ENCODE measurements at regions not wholly inside any gene's neighbourhood (a gene's known extent, or its start where the extent isn't known, plus 50 kb on each side); places are given as distances from the start of the nearest gene placed in this dataset.

- TF ChIP-seq CTCF (conservative IDR thresholded peaks at IDR 0.05; ENCODE audit: low read depth, low read length) (no peak), CHD1 (IDR thresholded peaks at IDR 0.05; ENCODE audit: low read depth, low read length) (no peak), MXI1 (IDR thresholded peaks at IDR 0.05; ENCODE audit: borderline replicate concordance, low read depth, low read length) (no peak)
Measured at GRCh38 chr22:49243965-49244364, 583.7 kb downstream of the BRD1 start (continued).

- in situ Hi-C loops (cut with MboI; ENCODE audit: low sequenced_read_pairs): no loop called here
Measured at GRCh38 chr22:49243335-49243734, 584.3 kb downstream of the BRD1 start.

More at GRCh38 chr22:49243335-49243734, 584.3 kb downstream of the BRD1 start:
- BruUV-seq (replicated peaks): no TSS peak
- Histone ChIP-seq H3K4me1 (ENCODE audit: control insufficient read depth, insufficient read depth, low read length) (no peaks in the 10 kb centered on the region), H3K9me1 (ENCODE audit: insufficient read depth, low read length) (no peaks in the 10 kb centered on the region), H3K79me1 (ENCODE audit: low read depth in 1 of 2, low read length in 2 of 2) (no peaks in the 10 kb centered on the region), H2BK5ac (ENCODE audit: low read depth, low read length, poor library complexity, severe bottlenecking) (no peak overlapping the region), H3K9me3 (ENCODE audit: control insufficient read depth, insufficient read depth, low read length) (peaks cover 63% of the 10 kb centered on the region), H2BK120ac (ENCODE audit: low read depth, low read length) (no peak overlapping the region), H4K20me1 (ENCODE audit: insufficient read depth, low read length) (no peaks in the 10 kb centered on the region), H3K56ac (ENCODE audit: extremely low read depth, insufficient read depth, low read length) (no peak overlapping the region), H3K18ac (ENCODE audit: low read depth, low read length) (no peak overlapping the region), H3K23ac (ENCODE audit: low read depth, low read length) (no peak overlapping the region), H2AK9ac (replicated peaks; ENCODE audit: low read depth, low read length, poor library complexity) (no peak overlapping the region), H2BK20ac (ENCODE audit: low read depth, low read length) (no peak overlapping the region), H4K8ac (ENCODE audit: low read depth in 2 of 2, low read length in 2 of 2) (no peak overlapping the region), H4K91ac (ENCODE audit: insufficient read depth, low read depth, low read length) (no peak overlapping the region), H3K4me3 (ENCODE audit: insufficient read depth, low read depth, low read length) (no peak overlapping the region), H3K4ac (ENCODE audit: low read depth, low read length) (no peak overlapping the region), H2BK15ac (ENCODE audit: low read depth, low read length) (no peak overlapping the region), H2AK5ac (ENCODE audit: low read depth, low read length) (no peak overlapping the region), H3K36me3 (ENCODE audit: control insufficient read depth, insufficient read depth, low read length) (no peaks in the 10 kb centered on the region), H3K4me2 (ENCODE audit: low read depth, low read length) (no peak overlapping the region), H3K9ac (ENCODE audit: low read depth, low read length) (no peak overlapping the region), H3K27me3 (ENCODE audit: control insufficient read depth, insufficient read depth, low read length) (no peaks in the 10 kb centered on the region), H3K14ac (replicated peaks; ENCODE audit: low read depth, low read length) (no peak overlapping the region), H3K27ac (ENCODE audit: insufficient read depth, low read length) (no peak overlapping the region), H2AFZ (replicated peaks; ENCODE audit: low read length, poor library complexity) (no peak overlapping the region), H4K5ac (ENCODE audit: low read depth, low read length) (no peak overlapping the region)
- dilution Hi-C loops (cut with HindIII; ENCODE audit: low sequenced_read_pairs, unreplicated experiment) (no loop called here), intact Hi-C loops (cut with micrococcal nuclease) (no loop called here)
- 45% methylated on average over 1 of the region's 5 CpGs; no CpG with 5 or more reads in 1 of the 2 experiments for WGBS, 2 experiments (ENCODE audit: extremely low coverage in 2 of 2, insufficient read length in 1 of 2)
- TF ChIP-seq RFX5 (IDR thresholded peaks at IDR 0.05; ENCODE audit: low read depth, low read length) (no peak), MXI1 (IDR thresholded peaks at IDR 0.05; ENCODE audit: borderline replicate concordance, low read depth, low read length) (no peak), ELK1 (IDR thresholded peaks at IDR 0.05; ENCODE audit: borderline replicate concordance, low read depth, low read length) (no peak), POLR2A (IDR thresholded peaks at IDR 0.05; ENCODE audit: low read depth, low read length) (no peak), FOS (IDR thresholded peaks at IDR 0.05; ENCODE audit: low read depth, low read length) (no peak), BHLHE40 (IDR thresholded peaks at IDR 0.05; ENCODE audit: low read depth, low read length) (no peak), CHD1 (IDR thresholded peaks at IDR 0.05; ENCODE audit: low read depth, low read length) (no peak), CTCF (conservative IDR thresholded peaks at IDR 0.05; ENCODE audit: low read depth, low read length) (no peak), CEBPB (IDR thresholded peaks at IDR 0.05; ENCODE audit: low read depth, low read length) (no peak)
- DNase-seq: no peak
- ChIA-PET CTCF (no interaction called here), POLR2A (ENCODE audit: unreplicated experiment) (no interaction called here)
- ATAC-seq (ENCODE audit: low read depth): no peak

Data from IMR-90 (cell line).